ENCODE measurements at regions not wholly inside any gene's neighbourhood (a gene's known extent, or its start where the extent isn't known, plus 50 kb on each side); places are given as distances from the start of the nearest gene placed in this dataset.

DNA sequence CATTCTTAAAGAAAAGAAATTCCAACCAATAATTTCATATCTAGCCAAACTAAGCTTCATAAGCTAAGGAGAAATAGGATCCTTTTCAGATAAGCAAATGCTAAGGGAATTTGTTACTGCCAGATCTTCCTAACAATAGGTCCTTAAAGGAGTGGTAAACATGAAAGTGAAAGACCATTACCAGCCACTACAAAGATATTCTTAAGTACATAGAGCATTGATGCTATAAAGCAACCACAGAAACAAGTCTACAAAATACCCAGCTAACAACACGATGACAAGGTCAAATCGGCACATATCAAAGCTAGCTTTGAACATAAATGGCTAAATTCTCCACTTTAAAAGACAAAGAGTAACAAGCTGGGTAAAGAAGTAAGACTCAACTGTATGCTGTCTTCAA, 188.9 kb upstream of the RPRM start:
- TF ChIP-seq, protein P1, sequence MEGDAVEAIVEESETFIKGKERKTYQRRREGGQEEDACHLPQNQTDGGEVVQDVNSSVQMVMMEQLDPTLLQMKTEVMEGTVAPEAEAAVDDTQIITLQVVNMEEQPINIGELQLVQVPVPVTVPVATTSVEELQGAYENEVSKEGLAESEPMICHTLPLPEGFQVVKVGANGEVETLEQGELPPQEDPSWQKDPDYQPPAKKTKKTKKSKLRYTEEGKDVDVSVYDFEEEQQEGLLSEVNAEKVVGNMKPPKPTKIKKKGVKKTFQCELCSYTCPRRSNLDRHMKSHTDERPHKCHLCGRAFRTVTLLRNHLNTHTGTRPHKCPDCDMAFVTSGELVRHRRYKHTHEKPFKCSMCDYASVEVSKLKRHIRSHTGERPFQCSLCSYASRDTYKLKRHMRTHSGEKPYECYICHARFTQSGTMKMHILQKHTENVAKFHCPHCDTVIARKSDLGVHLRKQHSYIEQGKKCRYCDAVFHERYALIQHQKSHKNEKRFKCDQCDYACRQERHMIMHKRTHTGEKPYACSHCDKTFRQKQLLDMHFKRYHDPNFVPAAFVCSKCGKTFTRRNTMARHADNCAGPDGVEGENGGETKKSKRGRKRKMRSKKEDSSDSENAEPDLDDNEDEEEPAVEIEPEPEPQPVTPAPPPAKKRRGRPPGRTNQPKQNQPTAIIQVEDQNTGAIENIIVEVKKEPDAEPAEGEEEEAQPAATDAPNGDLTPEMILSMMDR (IDR thresholded peaks at IDR 0.05), result no peak
- no peak for TF ChIP-seq EP300 (IDR thresholded peaks at IDR 0.05)
